Hematopoietic multipotent progenitor cell treated with erythropoietin and hydrocortisone succinate and interleukin-3 and kit ligand, for 6 days (in vitro differentiated cells): ENCODE measurements at regions not wholly inside any gene's neighbourhood (a gene's known extent, or its start where the extent isn't known, plus 50 kb on each side); places are given as distances from the start of the nearest gene placed in this dataset.
A peak's percentile ranks its signal among the peaks of the same experiment; 100 is the strongest.

Experiments
- DNase-seq: peaks from one replicate; pipeline ENCODE4 v3.0.0-alpha.2; 2015

GRCh38 chr5:3827624-3828023 is 232.0 kb downstream of the IRX1 start:
- peak; percentile 89 for DNase-seq

- DNase-seq = no peak
Observed at GRCh38 chr5:3828761-3829160, 233.1 kb downstream of the IRX1 start.

GRCh38 chr5:3833566-3833965 is 237.9 kb downstream of the IRX1 start:
- no peak for DNase-seq

GRCh38 chr5:3835811-3836210 is 240.2 kb downstream of the IRX1 start:
- DNase-seq = peak; percentile 66

GRCh38 chr5:3836528-3836927 is 240.9 kb downstream of the IRX1 start:
- DNase-seq = no peak

GRCh38 chr5:3837506-3837905 is 241.9 kb downstream of the IRX1 start:
- peak; percentile 74 for DNase-seq

- DNase-seq = peak; percentile 14
Observed at GRCh38 chr5:3839151-3839550, 243.5 kb downstream of the IRX1 start.

GRCh38 chr5:3842591-3842990 is 247.0 kb downstream of the IRX1 start:
- no peak for DNase-seq

GRCh38 chr5:3843706-3844105 is 248.1 kb downstream of the IRX1 start:
- DNase-seq = no peak

GRCh38 chr5:3844266-3844665 is 248.6 kb downstream of the IRX1 start:
- DNase-seq = no peak

GRCh38 chr5:3845230-3845629 is 249.6 kb downstream of the IRX1 start:
- DNase-seq = no peak

GRCh38 chr5:3852161-3852916 is 256.7 kb downstream of the IRX1 start:
- DNase-seq = no peak

GRCh38 chr5:3853362-3853761 is 257.7 kb downstream of the IRX1 start:
- DNase-seq = no peak

- DNase-seq = no peak
Observed at GRCh38 chr5:3854188-3854821, 258.7 kb downstream of the IRX1 start.

- DNase-seq = no peak
Observed at GRCh38 chr5:3856036-3856435, 260.4 kb downstream of the IRX1 start.

- DNase-seq = no peak
Observed at GRCh38 chr5:3858524-3858923, 262.9 kb downstream of the IRX1 start.

GRCh38 chr5:3862906-3863305 is 267.3 kb downstream of the IRX1 start:
- DNase-seq = no peak

- no peak for DNase-seq
Observed at GRCh38 chr5:3875144-3875543, 279.5 kb downstream of the IRX1 start.

- DNase-seq = no peak
Observed at GRCh38 chr5:3878267-3878666, 282.6 kb downstream of the IRX1 start.

GRCh38 chr5:3883040-3883439 is 287.4 kb downstream of the IRX1 start:
- no peak for DNase-seq

- DNase-seq = peak; percentile 72
Observed at GRCh38 chr5:3886524-3887451, 291.2 kb downstream of the IRX1 start.

- no peak for DNase-seq
Observed at GRCh38 chr5:3888310-3888709, 292.7 kb downstream of the IRX1 start.

- no peak for DNase-seq
Observed at GRCh38 chr5:3889412-3890142, 293.9 kb downstream of the IRX1 start.
